GM21786 (cell line): ENCODE measurements at regions not wholly inside any gene's neighbourhood (a gene's known extent, or its start where the extent isn't known, plus 50 kb on each side); places are given as distances from the start of the nearest gene placed in this dataset.
"Not testable (repeated sequence)": the region's sequence is repeated elsewhere in the genome, so short reads cannot be mapped to it uniquely, and the experiment has no call there.

ENCODE experiments used
- ATAC-seq: cut with Tn5 transposase; IDR thresholded peaks from one replicate; pipeline ENCODE4 v1.9.1; 2021; ENCODE audit not compliant: unreplicated experiment

DNA sequence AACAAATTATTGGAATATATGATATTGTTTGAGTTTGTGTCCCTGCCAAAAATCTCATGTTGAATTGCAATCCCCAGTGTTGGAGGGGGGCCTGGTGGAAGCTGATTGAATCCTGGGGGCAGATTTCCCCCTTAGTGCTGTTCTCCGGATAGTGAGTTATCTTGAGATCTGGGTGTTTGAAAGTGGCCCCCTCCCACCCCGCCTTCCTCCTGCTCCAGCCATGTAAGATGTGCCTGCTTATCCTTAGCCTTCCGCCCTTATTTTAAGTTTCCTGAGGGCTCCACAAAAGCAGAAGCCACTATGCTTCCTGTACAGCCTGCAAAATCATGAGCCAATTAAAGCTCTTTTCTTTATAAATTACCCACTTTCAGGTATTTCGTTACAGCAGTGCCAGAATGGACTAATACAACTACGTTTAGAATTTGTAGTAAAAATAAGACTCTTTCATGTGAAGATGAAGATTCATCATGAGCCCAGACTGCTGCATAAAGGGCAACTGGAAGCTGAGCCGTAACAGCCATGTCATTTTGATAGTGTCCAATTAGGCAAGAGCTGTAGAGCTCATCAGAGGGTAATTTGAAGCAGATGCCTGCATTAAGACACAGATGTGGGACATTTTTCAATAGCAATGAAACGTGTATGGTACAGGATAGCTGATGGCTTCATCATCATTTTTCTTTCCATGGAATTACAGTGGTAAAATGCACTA, 1007.2 kb downstream of the REEP3 start:
- ATAC-seq: no peak

GRCh38 chr10:64529003-64529350, 1007.8 kb downstream of the REEP3 start:
- ATAC-seq: no peak

- ATAC-seq: no peak
Observed at GRCh38 chr10:64534616-64535015, 1013.4 kb downstream of the REEP3 start.

DNA sequence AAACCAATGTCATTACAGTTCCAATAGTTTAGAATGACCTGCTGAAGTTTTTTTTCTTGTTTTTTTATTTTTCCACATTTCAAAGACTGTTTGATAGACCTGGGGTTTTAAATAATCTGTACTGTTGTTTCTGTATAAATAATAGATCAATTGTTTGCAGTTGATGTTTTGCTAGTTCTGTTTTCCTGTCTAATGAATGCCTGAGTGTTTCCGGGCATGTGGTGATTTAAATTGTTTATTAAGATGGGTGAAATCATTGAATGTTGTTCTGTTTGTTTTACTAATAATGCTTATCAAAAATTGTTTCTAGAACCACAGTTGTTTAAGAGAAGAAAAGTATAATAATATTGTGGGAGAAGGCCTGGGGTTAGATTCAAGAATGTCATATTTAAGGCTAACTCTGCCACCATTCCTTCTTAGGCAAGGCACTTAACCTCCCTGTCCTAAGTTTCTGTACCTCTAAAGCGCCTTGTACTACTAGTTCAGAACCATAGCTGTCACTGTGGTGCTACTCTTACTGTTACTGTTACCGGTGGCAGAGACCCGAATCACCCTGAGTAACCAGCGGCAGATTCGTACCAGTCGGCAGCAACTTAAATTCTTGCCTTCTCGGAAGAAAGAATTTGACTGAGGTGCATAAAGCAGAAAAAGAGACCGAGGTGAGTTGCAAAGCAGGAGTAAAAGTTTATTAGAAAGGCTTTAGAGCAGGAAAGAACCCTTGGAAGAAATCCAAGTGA, 1014.1 kb downstream of the REEP3 start:
- no peak for ATAC-seq

GRCh38 chr10:64537112-64537511, 1015.9 kb downstream of the REEP3 start:
- ATAC-seq: no peak

- no peak for ATAC-seq
Observed at GRCh38 chr10:64537928-64538327, 1016.7 kb downstream of the REEP3 start.

GRCh38 chr10:64546073-64546472, 1024.9 kb downstream of the REEP3 start:
- no peak for ATAC-seq

GRCh38 chr10:64547168-64547567, 1026.0 kb downstream of the REEP3 start:
- ATAC-seq: no peak

- ATAC-seq: no peak
Observed at GRCh38 chr10:64555666-64556065, 1034.5 kb downstream of the REEP3 start.

DNA sequence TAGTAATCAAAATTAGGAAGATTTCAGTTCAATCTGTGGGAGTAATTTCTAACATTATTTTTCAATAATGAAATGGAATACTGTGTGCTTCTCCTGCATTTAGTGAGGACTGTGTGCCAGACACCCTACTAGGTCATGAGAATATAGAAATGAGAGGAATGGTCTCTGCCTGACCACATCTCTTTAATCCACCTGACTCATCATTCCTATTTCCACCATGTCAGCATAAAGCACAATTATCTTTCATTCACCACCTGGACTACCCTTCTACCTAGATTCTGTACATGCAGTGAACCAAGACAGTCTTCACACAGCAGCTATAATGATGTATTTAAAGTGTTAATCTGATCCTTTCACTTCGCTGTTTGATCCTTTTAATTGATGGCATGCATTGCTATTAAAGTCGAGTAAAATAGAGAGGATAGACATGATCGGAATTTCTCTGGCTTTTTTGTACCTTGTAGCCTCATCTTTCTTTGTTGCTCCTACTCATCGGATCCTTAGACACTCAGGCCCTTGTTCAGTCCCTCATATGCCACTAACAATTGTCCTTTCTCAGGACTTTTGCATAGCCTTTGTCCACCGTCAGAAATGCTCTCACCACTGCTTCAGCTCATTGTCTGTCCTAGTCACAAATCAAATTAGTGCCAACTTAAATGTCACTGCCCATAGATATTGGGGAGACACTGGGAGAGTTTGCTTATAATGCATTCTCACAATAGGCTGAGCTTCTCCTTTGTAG, 1037.1 kb downstream of the REEP3 start:
- ATAC-seq: no peak

DNA sequence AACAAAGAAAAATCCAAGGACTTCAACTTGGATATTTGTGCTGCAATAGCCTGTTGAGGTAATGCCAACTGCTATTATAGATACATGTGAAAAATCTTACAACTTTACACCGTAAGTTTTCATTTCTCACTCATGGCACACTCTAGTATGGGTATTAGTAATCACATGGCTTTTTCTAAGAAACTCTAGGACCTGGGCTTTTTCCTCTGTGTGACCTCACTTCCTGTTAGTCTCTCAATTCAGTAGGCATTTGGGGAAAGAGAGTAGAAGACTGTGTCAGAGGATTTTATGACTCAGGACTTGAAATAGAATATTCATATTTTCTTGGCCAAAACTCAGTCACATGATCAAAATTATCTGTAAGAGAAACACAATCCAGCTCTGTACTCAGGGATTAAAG, 1049.9 kb downstream of the REEP3 start:
- ATAC-seq: no peak

- ATAC-seq: no peak
Observed at GRCh38 chr10:64573623-64574325, 1052.6 kb downstream of the REEP3 start.

DNA sequence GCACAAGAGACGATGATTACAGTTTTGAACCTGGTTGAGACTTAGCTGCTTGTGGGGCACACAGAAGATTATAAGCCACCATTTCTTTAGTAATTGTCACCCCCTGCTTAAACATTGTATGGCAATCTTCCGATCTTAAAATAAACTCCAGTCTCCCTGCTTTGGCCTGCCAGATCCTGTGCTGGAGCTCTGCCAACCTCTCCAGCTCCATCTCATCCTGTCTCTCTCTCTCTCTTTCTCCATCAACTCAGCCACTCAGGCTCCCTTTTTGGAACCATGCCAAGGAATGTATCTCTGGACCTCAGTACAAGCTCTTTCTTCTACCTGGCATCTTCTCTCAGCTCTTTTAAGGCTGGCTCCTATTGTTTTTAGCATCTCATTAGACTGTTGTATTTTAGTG, 1053.2 kb downstream of the REEP3 start:
- no peak for ATAC-seq

- ATAC-seq: no peak
Observed at GRCh38 chr10:64576497-64576896, 1055.3 kb downstream of the REEP3 start.

DNA sequence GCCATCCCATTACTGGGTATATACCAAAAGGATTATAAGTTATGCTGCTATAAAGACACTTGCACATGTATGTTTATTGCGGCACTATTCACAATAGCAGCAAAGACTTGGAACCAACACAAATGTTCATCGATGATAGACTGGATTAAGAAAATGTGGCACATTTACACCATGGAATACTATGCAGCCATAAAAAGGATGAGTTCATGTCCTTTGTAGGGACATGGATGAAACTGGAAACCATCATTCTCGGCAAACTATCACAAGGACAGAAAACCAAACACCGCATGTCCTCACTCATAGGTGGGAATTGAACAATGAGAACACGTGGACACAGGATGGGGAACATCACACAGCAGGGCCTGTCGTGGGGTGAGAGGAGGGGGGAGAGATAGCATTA, 1057.6 kb downstream of the REEP3 start:
- ATAC-seq: not testable (repeated sequence)

- no peak for ATAC-seq
Observed at GRCh38 chr10:64586934-64587503, 1065.8 kb downstream of the REEP3 start.

DNA sequence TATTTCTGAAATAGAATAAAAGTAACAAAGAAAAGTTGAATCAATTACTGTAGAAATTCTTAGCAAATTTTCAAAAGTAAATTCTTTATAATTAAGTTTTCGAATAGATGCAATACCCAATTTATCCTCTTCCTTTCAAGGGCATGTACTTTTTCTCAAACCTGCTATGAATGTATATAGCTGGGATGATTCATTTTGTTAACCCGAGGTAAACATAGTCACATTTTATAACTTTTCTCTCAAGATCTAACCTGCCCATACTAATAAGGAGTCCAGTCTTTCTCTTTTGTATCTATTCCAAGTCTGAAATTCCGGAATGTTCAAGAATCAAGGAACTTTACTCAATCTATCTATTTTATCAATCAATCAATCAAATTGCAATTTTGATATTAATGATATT, 1072.9 kb downstream of the REEP3 start:
- no peak for ATAC-seq

GRCh38 chr10:64598600-64598999, 1077.4 kb downstream of the REEP3 start:
- no peak for ATAC-seq

GRCh38 chr10:64601298-64601697, 1080.1 kb downstream of the REEP3 start:
- ATAC-seq: no peak

DNA sequence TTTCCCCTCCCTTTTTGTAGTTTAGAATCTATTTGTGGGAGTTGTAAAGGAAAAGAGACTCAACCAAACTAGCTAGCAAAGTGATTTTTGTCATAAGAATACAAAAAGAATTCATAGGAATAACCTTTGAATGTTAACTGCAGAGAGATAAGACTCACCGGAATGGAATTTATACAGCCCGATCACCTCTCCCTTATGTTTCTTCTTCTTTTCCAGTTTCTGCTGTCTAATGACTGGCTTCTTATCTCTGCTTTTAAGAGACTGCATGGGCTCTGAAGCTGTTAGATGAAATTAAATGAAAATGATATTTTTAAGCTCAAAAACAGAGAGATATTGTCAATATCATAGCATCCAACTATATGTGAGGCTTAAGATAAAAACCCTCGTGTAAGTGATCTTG, 1095.9 kb downstream of the REEP3 start:
- ATAC-seq: no peak

DNA sequence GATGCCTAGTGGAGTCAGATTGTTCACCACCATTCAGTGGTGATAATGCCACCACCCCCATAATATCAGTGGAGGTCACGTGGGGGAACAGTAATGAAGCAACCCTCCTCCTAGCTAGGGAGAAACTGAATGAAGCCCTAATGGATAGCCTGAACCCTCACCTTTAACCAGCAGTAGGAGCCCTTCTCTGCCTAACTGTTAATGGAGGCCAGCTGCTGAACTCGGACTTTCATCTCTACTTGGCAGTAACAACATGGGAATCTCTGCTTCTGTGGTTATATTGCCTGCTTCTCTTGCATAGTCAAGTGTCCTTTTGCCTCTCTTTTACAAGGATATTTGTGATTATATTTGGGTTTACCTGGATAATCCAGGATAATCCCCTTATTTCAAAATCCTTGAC, 1097.9 kb downstream of the REEP3 start:
- no peak for ATAC-seq
